ENCODE measurements at regions not wholly inside any gene's neighbourhood (a gene's known extent, or its start where the extent isn't known, plus 50 kb on each side); places are given as distances from the start of the nearest gene placed in this dataset.

GRCh38 chr6:22513667-22514066, 55.7 kb upstream of the HDGFL1 start:
- no peak for TF ChIP-seq CTCF (IDR thresholded peaks at IDR 0.05)
- TF ChIP-seq POLR2A (IDR thresholded peaks at IDR 0.05), result no peak
